Cardiac septum (tissue), 1 donor: ENCODE measurements at regions not wholly inside any gene's neighbourhood (a gene's known extent, or its start where the extent isn't known, plus 50 kb on each side); places are given as distances from the start of the nearest gene placed in this dataset.
"Not testable (repeated sequence)": the region's sequence is repeated elsewhere in the genome, so short reads cannot be mapped to it uniquely, and the experiment has no call there.

ENCODE experiments used
- DNase-seq: peaks from one replicate; pipeline ENCODE4 v3.0.0-alpha.2; 2020; ENCODE audit warnings: low spot score
- intact Hi-C: fragments of 100-400 bp; cut with DNase I; formaldehyde crosslinking; loops from one replicate; pipeline ENCODE4 v1.14.0; 2022
- donor health status: DM: no; HTN: no; CAD: no.

GRCh38 chr1:229141271-229141670 is 129.6 kb upstream of the RAB4A start:
- intact Hi-C loops = no loop called here
- DNase-seq = no peak

DNA sequence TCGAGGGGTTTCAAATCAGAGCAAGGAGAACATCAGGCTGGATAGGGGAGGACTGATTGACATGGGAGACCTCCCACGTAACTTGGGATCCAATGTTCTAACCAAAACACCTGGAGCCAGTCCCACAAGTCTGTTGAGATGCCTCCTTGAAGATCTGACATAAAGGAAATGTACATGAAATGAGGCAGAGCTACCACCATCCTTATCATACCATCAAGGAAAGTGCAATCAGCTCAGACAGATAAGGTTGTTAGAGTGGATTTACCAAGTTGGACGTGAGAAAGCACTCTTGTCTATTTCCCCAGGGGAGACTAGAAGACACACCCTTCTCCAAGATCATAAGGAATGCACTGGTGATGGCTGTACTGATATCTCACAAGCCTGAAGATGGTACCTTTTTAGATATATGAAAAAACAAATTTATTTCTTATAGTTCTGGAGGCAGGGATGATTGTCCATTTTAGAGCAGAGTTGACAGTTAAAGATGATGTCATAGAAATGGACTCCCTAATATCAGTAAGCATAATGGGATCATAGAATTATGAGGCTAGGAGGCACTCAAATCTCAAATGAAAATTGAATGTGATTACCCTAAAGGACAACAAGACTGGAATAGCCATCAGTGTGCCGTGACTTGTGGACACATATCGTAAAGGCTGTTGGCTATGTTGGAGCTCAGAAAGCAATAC is 129.1 kb upstream of the RAB4A start:
- DNase-seq = no peak
- intact Hi-C loops = no loop called here

DNA sequence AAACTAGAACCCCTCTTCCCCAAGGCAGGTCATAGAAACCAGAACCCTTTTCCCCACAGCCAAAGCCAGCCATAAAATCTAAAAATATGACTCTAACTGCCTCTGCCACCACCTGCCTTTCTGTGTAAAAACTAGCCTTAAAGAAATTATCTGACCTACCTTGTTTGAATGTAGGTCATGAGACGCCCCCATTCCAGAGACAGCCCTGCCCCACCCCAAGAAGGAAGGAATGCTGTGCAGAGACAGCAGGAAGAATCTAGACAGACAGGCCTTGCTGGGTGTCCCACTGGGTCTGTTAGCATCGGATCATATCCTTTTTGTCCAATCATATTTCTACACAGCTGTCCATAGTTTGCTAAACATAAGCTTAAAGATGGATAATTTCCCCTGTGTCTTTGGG is 128.4 kb upstream of the RAB4A start:
- no peak for DNase-seq
- intact Hi-C loops = no loop called here

- intact Hi-C loops = no loop called here
- no peak for DNase-seq
Measured at GRCh38 chr1:229146647-229147046, 124.3 kb upstream of the RAB4A start.

GRCh38 chr1:229147072-229147471 is 123.8 kb upstream of the RAB4A start:
- no peak for DNase-seq

GRCh38 chr1:229148041-229148671 is 122.8 kb upstream of the RAB4A start:
- no peak for DNase-seq
- intact Hi-C loops = no loop called here

More at GRCh38 chr1:229147072-229147471, 123.8 kb upstream of the RAB4A start:
- intact Hi-C loops = no loop called here

DNA sequence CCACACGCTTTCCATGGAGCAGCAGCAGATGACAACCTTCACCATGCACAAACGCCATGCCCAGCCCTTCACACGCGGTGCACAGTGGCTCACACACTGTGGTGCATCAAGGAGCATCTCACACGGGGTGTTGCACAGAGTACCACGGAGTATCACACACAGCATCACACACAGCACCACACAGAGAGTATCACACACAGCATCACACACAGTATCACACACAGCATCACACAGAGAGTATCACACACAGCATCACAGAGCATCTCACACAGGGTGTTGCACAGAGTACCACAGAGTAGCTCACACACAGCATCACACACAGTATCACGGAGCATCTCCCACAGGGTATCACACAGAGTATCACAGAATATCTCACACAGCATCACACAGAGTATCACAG is 122.2 kb upstream of the RAB4A start:
- DNase-seq = no peak
- intact Hi-C loops = no loop called here

- intact Hi-C loops = no loop called here
- no peak for DNase-seq
Measured at GRCh38 chr1:229149435-229149834, 121.5 kb upstream of the RAB4A start.

DNA sequence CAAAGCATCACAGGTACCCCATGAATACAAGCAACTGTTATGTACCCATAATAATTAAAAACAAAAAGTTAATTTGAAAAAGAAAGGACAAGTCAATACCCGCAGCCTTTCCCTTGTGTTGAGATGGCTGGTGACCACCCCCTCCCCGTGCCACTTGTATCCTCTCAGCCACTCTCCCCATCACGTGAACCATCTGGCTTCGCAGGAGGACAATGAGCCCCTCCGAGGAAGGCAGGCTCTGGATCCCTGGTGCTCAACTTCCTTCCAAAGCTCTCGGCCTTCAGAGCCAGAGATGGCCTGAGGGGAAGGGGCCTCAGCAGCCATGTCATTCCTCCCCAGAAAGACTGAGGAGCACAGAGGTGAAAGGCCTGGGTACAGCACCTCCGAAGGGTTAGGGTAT is 120.4 kb upstream of the RAB4A start:
- intact Hi-C loops = loop anchor here (5.0 kb wide), 1 partner anchor 83 kb away; no protein-coding TSS in a partner anchor
- DNase-seq = no peak

- intact Hi-C loops = loop anchor here (5.0 kb wide), 1 partner anchor 84 kb away; no protein-coding TSS in a partner anchor
- DNase-seq = not testable (repeated sequence)
Measured at GRCh38 chr1:229151412-229151811, 119.5 kb upstream of the RAB4A start.

GRCh38 chr1:229152311-229152710 is 118.6 kb upstream of the RAB4A start:
- intact Hi-C loops = loop anchor here (5.0 kb wide), 1 partner anchor 85 kb away; no protein-coding TSS in a partner anchor
- no peak for DNase-seq

DNA sequence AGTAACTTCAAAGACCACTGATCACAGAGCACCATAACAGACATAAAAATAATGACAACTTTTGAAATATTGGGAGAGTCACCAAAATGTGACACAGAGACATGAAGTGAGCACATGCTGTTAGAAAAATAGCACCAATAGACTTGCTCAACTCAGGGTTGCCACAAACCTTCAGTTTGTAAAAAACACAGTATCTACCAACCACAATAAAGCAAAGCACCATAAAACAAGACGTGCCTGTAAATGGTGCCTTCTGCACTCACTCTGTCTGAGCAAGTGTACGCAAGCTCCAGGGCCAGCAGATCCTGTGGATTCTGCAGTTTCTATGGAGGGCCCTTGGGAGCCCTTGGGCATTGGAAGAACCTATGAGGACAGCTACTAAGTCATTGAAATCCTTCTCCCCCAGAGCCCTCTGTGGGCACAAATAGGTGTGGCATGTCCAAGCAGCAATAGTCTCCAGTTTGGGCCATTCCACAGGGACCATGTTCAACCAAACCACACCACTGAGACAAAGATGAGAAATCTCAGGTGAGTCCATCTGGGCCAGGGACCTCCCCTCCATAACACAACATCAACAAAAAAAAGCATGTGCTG is 116.9 kb upstream of the RAB4A start:
- no peak for DNase-seq
- intact Hi-C loops = loop anchor here (5.0 kb wide), 1 partner anchor 87 kb away; no protein-coding TSS in a partner anchor

- intact Hi-C loops = loop anchor here (5.0 kb wide), 3 partner anchors 88 to 488 kb away; partner anchors contain the start of gene RHOU
- DNase-seq = no peak
Measured at GRCh38 chr1:229154811-229155210, 116.1 kb upstream of the RAB4A start.

GRCh38 chr1:229155472-229155871 is 115.4 kb upstream of the RAB4A start:
- intact Hi-C loops = loop anchor here (5.0 kb wide), 2 partner anchors 418 to 488 kb away; partner anchors contain the start of gene RHOU
- peak; percentile 82 for DNase-seq

DNA sequence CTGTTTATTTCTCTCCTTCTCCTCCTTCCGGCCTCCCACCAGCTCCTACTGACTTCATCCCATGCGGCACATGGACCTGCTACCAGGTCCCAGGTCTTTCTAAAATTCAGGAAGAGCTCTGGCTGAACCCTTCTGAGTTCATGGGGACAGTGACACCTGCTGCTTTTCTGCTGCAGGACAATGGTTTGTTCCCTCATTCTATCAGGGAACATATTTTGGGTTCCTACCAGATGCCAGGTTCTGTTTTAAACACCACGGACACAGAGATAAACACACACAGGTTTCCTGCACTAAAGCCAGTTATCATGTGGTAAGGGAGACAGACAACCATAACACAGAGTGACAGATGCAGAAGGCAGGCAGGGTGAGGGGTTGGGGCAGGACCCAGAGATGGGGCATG is 114.0 kb upstream of the RAB4A start:
- no peak for DNase-seq
- intact Hi-C loops = loop anchor here (5.0 kb wide), 2 partner anchors 420 to 490 kb away; partner anchors contain the start of gene RHOU

DNA sequence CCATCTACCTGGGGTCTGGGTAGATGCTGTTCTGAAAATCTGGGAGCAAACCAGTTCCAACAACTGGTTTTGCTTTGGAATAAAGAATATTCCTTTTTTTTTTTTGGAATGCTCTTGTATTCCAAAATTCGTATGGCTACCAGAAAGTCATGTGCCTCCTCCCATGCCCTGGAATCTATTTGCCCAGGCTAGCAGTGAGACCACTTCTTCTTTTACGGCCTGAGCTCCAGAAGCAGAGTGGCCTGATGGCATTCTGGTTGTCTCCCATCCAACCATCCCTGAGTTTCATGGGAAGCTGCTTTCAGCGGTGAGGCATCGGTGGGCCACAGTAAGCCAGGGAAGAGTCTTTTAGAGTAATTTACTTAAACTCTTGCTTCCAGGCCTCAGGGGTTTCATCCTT is 113.4 kb upstream of the RAB4A start:
- no peak for DNase-seq
- intact Hi-C loops = loop anchor here (5.0 kb wide), 2 partner anchors 420 to 490 kb away; partner anchors contain the start of gene RHOU

GRCh38 chr1:229158341-229158921 is 112.5 kb upstream of the RAB4A start:
- DNase-seq = peak; percentile 85

DNA sequence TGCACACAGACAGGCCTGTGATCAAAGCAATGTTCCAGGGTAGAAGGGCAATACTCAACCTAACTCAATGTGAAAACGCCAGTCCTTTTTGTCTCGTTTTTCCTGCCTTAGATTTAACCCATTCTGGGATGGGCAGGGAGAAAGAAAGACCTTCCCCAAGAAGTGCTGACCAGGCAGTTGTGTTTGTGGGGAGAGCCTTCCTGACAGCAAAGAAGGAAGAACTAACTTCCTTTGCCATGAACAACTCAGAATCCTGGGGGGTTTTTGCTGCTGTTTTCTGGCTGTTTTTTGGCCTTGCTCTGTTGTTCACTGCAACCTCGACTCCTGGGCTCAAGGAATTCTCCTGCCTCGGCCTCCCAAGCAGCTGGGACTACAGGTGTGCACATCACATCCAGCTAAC is 112.0 kb upstream of the RAB4A start:
- intact Hi-C loops = loop anchor here (5.0 kb wide), 2 partner anchors 422 to 492 kb away; partner anchors contain the start of gene RHOU
- no peak for DNase-seq

More at GRCh38 chr1:229158341-229158921, 112.5 kb upstream of the RAB4A start:
- intact Hi-C loops = loop anchor here (5.0 kb wide), 2 partner anchors 421 to 491 kb away; partner anchors contain the start of gene RHOU

DNA sequence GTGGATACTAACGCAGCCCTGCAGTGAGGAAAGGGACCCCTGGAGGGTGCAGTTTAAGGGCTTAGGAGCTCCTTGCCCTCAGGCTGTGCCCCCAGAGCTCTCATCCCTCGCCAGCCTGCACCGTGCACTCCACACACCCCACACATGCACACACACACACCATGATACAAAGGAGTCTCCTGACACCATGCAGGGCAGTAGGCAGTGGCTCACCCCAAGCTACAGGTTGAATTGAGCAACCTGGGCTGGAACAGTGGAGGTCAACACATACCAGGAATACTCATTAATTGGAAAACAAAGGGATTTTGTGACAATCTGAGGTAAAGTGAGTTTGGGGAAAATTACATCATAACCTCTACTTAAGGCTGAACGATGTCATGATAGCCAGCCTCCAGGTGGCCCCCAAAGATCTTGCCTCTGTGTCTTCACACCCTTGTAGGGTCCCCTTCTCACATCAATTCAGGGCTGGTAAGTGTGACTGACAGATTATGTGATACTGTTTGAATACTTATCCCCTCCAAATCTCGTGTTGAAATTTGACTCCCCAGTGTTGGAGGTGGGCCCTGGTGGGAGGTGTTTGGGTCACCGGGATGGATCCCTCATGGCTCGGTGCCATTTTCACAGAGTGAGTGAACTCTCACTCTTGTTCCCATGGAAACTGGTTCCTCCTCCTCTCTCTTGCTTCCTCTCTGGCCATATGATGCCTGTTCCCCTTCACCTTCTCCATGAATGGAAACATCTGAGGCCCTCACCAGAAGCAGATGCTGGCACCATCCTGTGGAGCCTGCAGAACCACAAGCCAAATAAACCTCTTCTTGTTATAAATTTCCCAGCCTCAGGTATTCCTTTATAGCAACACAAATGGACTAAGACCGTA is 111.0 kb upstream of the RAB4A start:
- no peak for DNase-seq
- intact Hi-C loops = loop anchor here (5.0 kb wide), 2 partner anchors 423 to 493 kb away; partner anchors contain the start of gene RHOU
